ENCODE measurements at regions not wholly inside any gene's neighbourhood (a gene's known extent, or its start where the extent isn't known, plus 50 kb on each side); places are given as distances from the start of the nearest gene placed in this dataset.
A peak's percentile ranks its signal among the peaks of the same experiment; 100 is the strongest.

DNA sequence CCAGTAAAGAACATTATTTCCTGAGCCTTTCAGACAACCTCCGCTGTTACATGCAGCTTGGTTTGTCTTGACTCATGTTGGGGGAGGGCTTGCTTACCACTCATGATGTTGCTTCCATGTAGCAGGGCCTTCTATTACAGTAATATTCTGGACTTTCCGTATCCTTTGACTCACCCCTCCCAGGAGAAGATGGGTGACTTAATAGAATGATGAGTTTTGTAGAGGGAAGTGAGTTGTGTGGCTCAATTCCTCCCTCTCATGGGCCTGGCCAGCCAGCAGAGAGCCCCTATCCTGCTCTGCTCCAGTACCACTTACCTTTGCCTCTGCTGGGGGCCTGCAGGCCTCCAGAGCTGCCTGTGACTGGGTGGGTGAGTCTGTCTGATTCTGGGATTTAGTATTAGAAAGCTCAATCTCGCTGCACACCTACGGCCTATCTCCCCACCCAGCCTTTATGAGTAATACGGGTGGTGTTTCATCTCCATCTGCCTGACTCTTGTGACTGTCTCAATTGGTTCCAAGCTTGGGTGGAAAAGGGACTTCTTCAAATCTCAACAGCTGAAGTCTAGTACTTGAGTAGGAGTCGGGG lies 52.6 kb upstream of the KLF9 start:
- no peak overlapping the region for H3K18ac ChIP-seq (ENCODE audit: low read length)
- no peaks in the 10 kb centered on the region for H3K36me3 ChIP-seq (ENCODE audit: control insufficient read depth in 1 of 2, insufficient read depth in 2 of 2, low read length in 2 of 2)
- H3K79me1 ChIP-seq (ENCODE audit: low read length), result no peaks in the 10 kb centered on the region
- no peaks in the 10 kb centered on the region for H3K27me3 ChIP-seq (ENCODE audit: insufficient read depth, low read length)
- H3K4me3 ChIP-seq (ENCODE audit: low read depth, low read length), result no peak overlapping the region
- no peak overlapping the region for H3K23ac ChIP-seq (ENCODE audit: low read length)
- H2AK5ac ChIP-seq (ENCODE audit: low read length), result no peak overlapping the region
- H2BK120ac ChIP-seq (ENCODE audit: insufficient read depth, low read length, poor library complexity), result no peak overlapping the region
- no peak overlapping the region for H2BK5ac ChIP-seq (ENCODE audit: low read depth, low read length, poor library complexity)
- peaks cover 0 to 2% of the 10 kb centered on the region in 2 experiments for H3K4me1 ChIP-seq (ENCODE audit: control insufficient read depth in 1 of 2, insufficient read depth in 2 of 2, low read length in 2 of 2)
- H4K91ac ChIP-seq (ENCODE audit: low read depth, low read length), result no peak overlapping the region
- H3K14ac ChIP-seq (ENCODE audit: low read length), result no peak overlapping the region
- no peak overlapping the region for H2BK12ac ChIP-seq (ENCODE audit: low read length)
- peak in 1 of 2 donors; percentile 16 for DNase-seq
- H2AFZ ChIP-seq (ENCODE audit: insufficient read depth, low read length, poor library complexity), result no peak overlapping the region
- H4K12ac ChIP-seq (ENCODE audit: low read depth, low read length), result no peak overlapping the region
- H3K9ac ChIP-seq (ENCODE audit: low read length), result no peak overlapping the region
- H3K9me3 ChIP-seq (ENCODE audit: insufficient read depth, low read depth, low read length), result no peaks in the 10 kb centered on the region
- H4K8ac ChIP-seq (ENCODE audit: low read depth, low read length), result no peak overlapping the region
- H3K27ac ChIP-seq (ENCODE audit: low read depth, low read length), result no peak overlapping the region
- no peak overlapping the region for H3K4ac ChIP-seq (ENCODE audit: low read depth, low read length)
- H3K79me2 ChIP-seq (ENCODE audit: control insufficient read depth, insufficient read depth, low read length, poor library complexity), result no peaks in the 10 kb centered on the region
- H3K4me2 ChIP-seq (ENCODE audit: low read length), result no peak overlapping the region
- no CpG with 5 or more reads among the region's 6 CpGs for WGBS (ENCODE audit: extremely low coverage, insufficient coverage, insufficient read length)

DNA sequence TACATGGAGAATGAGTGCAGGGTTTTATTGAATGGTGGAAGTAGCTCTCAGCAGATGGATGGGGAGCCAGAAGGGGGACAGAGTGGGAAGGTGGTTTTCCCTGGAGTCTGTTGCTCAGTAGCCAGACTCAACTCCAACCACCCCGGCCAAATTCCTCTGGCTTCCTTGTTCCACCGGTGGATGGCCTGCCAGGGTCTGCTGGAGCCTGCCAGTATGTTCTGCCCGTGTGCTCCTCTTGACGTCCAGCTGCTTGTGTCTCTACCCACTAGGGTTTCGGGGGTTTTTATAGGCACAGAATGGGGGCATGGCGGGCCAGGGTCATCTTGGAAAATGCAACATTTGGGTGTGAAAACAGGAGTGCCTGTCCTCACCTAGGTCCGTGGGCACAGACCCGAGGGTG lies 51.4 kb upstream of the KLF9 start:
- H2BK5ac ChIP-seq (ENCODE audit: low read depth, low read length, poor library complexity), result no peak overlapping the region
- no peaks in the 10 kb centered on the region for H3K36me3 ChIP-seq (ENCODE audit: control insufficient read depth in 1 of 2, insufficient read depth in 2 of 2, low read length in 2 of 2)
- no peaks in the 10 kb centered on the region for H3K27me3 ChIP-seq (ENCODE audit: insufficient read depth, low read length)
- H3K23ac ChIP-seq (ENCODE audit: low read length), result no peak overlapping the region
- H2BK12ac ChIP-seq (ENCODE audit: low read length), result no peak overlapping the region
- no peak overlapping the region for H2AK5ac ChIP-seq (ENCODE audit: low read length)
- H3K9me3 ChIP-seq (ENCODE audit: insufficient read depth, low read depth, low read length), result no peaks in the 10 kb centered on the region
- H3K4ac ChIP-seq (ENCODE audit: low read depth, low read length), result no peak overlapping the region
- H2AFZ ChIP-seq (ENCODE audit: insufficient read depth, low read length, poor library complexity), result no peak overlapping the region
- H3K14ac ChIP-seq (ENCODE audit: low read length), result no peak overlapping the region
- no peak overlapping the region for H3K4me3 ChIP-seq (ENCODE audit: low read depth, low read length)
- no peaks in the 10 kb centered on the region for H3K79me1 ChIP-seq (ENCODE audit: low read length)
- no peak overlapping the region for H4K8ac ChIP-seq (ENCODE audit: low read depth, low read length)
- no peak overlapping the region for H3K18ac ChIP-seq (ENCODE audit: low read length)
- H3K27ac ChIP-seq (ENCODE audit: low read depth, low read length), result no peak overlapping the region
- DNase-seq, result no peak
- no CpG with 5 or more reads among the region's 8 CpGs for WGBS (ENCODE audit: extremely low coverage, insufficient coverage, insufficient read length)
- H3K4me2 ChIP-seq (ENCODE audit: low read length), result no peak overlapping the region
- peaks cover 0 to 2% of the 10 kb centered on the region in 2 experiments for H3K4me1 ChIP-seq (ENCODE audit: control insufficient read depth in 1 of 2, insufficient read depth in 2 of 2, low read length in 2 of 2)
- no peak overlapping the region for H3K9ac ChIP-seq (ENCODE audit: low read length)
- no peak overlapping the region for H4K91ac ChIP-seq (ENCODE audit: low read depth, low read length)
- no peak overlapping the region for H2BK120ac ChIP-seq (ENCODE audit: insufficient read depth, low read length, poor library complexity)
- no peak overlapping the region for H4K12ac ChIP-seq (ENCODE audit: low read depth, low read length)
- no peaks in the 10 kb centered on the region for H3K79me2 ChIP-seq (ENCODE audit: control insufficient read depth, insufficient read depth, low read length, poor library complexity)

DNA sequence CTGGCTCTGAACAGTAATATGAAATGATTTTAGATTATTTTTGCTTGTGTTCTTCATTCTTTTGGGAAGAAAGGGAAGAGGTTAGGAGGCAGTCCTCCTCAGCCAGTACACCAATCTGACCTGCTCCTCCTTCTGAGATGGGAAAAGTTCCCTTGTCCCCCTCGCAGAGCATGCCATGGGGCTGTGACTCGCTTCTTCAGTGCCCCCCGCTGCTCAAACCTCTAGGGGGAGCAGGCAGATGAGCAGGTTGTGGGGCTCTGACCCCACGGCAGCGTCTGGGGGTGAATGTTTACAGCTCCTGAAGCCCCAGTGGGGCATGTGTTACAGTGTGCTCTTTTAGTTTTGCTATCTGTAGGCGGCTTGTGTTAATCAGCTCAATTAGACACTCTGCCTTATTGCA lies 50.9 kb upstream of the KLF9 start:
- no peaks in the 10 kb centered on the region for H3K36me3 ChIP-seq (ENCODE audit: control insufficient read depth in 1 of 2, insufficient read depth in 2 of 2, low read length in 2 of 2)
- peaks cover 0 to 1% of the 10 kb centered on the region in 2 experiments for H3K4me1 ChIP-seq (ENCODE audit: control insufficient read depth in 1 of 2, insufficient read depth in 2 of 2, low read length in 2 of 2)
- H2BK120ac ChIP-seq (ENCODE audit: insufficient read depth, low read length, poor library complexity), result no peak overlapping the region
- no peak overlapping the region for H3K18ac ChIP-seq (ENCODE audit: low read length)
- no peak overlapping the region for H2BK12ac ChIP-seq (ENCODE audit: low read length)
- H3K14ac ChIP-seq (ENCODE audit: low read length), result no peak overlapping the region
- WGBS (ENCODE audit: extremely low coverage, insufficient coverage, insufficient read length), result no CpG with 5 or more reads among the region's 6 CpGs
- no peak overlapping the region for H4K8ac ChIP-seq (ENCODE audit: low read depth, low read length)
- H4K12ac ChIP-seq (ENCODE audit: low read depth, low read length), result no peak overlapping the region
- DNase-seq, result no peak
- H3K4me3 ChIP-seq (ENCODE audit: low read depth, low read length), result no peak overlapping the region
- no peaks in the 10 kb centered on the region for H3K79me1 ChIP-seq (ENCODE audit: low read length)
- H3K79me2 ChIP-seq (ENCODE audit: control insufficient read depth, insufficient read depth, low read length, poor library complexity), result no peaks in the 10 kb centered on the region
- H2AK5ac ChIP-seq (ENCODE audit: low read length), result no peak overlapping the region
- no peak overlapping the region for H2AFZ ChIP-seq (ENCODE audit: insufficient read depth, low read length, poor library complexity)
- H2BK5ac ChIP-seq (ENCODE audit: low read depth, low read length, poor library complexity), result no peak overlapping the region
- H3K4me2 ChIP-seq (ENCODE audit: low read length), result no peak overlapping the region
- H4K91ac ChIP-seq (ENCODE audit: low read depth, low read length), result no peak overlapping the region
- H3K9me3 ChIP-seq (ENCODE audit: insufficient read depth, low read depth, low read length), result no peaks in the 10 kb centered on the region
- H3K27me3 ChIP-seq (ENCODE audit: insufficient read depth, low read length), result no peaks in the 10 kb centered on the region
- no peak overlapping the region for H3K27ac ChIP-seq (ENCODE audit: low read depth, low read length)
- no peak overlapping the region for H3K4ac ChIP-seq (ENCODE audit: low read depth, low read length)
- no peak overlapping the region for H3K23ac ChIP-seq (ENCODE audit: low read length)
- no peak overlapping the region for H3K9ac ChIP-seq (ENCODE audit: low read length)

Data from trophoblast cell (in vitro differentiated cells and primary cell).